HCT116 (cell line): ENCODE measurements at regions not wholly inside any gene's neighbourhood (a gene's known extent, or its start where the extent isn't known, plus 50 kb on each side); places are given as distances from the start of the nearest gene placed in this dataset.

Experiments used
- ATAC-seq: fragments of 200-7000 bp; cut with Tn5 transposase; 2 replicates; pipeline ENCODE4 v1.9.1; 2020; ENCODE audit warnings: mild to moderate bottlenecking, moderate library complexity
- BruUV-seq: library from RNA; stranded (reverse); fragments of 400-500 nt; replicated peaks from 2 replicates; lab custom pipeline; 2021; lab: Mats Ljungman, UMichigan
- CTCF ChIA-PET: fragments of 300-600 bp; sonication (Branson Sonifier 250); formaldehyde crosslinking; loops from one replicate; lab custom pipeline; 2021; ENCODE audit warnings: antibody characterized with exemption; lab: Charles Lee
- POLR2A ChIA-PET: fragments of 300-600, 350-600 bp; sonication (Branson Sonifier 250); formaldehyde crosslinking; loops from one replicate; lab custom pipeline; 2021; ENCODE audit warnings: antibody characterized with exemption; lab: Charles Lee
- RAD21 ChIA-PET, 2 experiments: fragments of 300-600 bp; sonication (Branson Sonifier 250); formaldehyde crosslinking; loops; one replicate each; lab custom pipeline; 2023; ENCODE audit warnings: low total read pairs in 2 of 2; ENCODE audit not compliant: uncharacterized antibody in 2 of 2, unreplicated experiment in 2 of 2, low non-redundant PET in 1 of 2; lab: Charles Lee
- DNase-seq: peaks from one replicate; pipeline ENCODE4 v3.0.0-alpha.2; 2010; ENCODE audit warnings: low read depth, low spot score
- H2AFZ ChIP-seq: fragments of 200-600 bp; shearing (Covaris generic), sonication (generic); 2 replicates; pipeline ENCODE4 v1.6.1; 2017; ENCODE audit warnings: low read depth, mixed run types, mixed read lengths, antibody characterized with exemption, low read length; ENCODE audit not compliant: poor library complexity, severe bottlenecking
- H3K27ac ChIP-seq: 2 replicates; pipeline ENCODE4 v1.5.1; 2012; ENCODE audit warnings: low read depth, low read length
- H3K27me3 ChIP-seq: fragments of 200-600 bp; sonication (generic); 2 replicates; pipeline ENCODE4 v1.6.1; 2016; ENCODE audit warnings: mixed run types, low read length, mixed read lengths; ENCODE audit not compliant: insufficient read depth
- H3K36me3 ChIP-seq, 2 experiments: fragments of 200-500 bp in 1 of 2; fragments of 200-600 bp in 1 of 2; sonication (Bioruptor generic) in 1 of 2; sonication (generic) in 1 of 2; 2 replicates each; pipeline versions ENCODE4 v1.5.1 to v1.6.1; 2014 to 2016; ENCODE audit warnings: low read length in 2 of 2, inconsistent platforms in 1 of 2, mixed read lengths in 1 of 2, mixed run types in 1 of 2; ENCODE audit not compliant: insufficient read depth in 2 of 2, control insufficient read depth in 1 of 2
- H3K4me1 ChIP-seq, 2 experiments: fragments of 200-600 bp in 1 of 2; sonication (generic) in 1 of 2; 2 replicates each; pipeline versions ENCODE4 v1.5.1 to v1.6.1; 2012 to 2017; ENCODE audit warnings: low read length in 2 of 2, inconsistent platforms in 1 of 2, mild to moderate bottlenecking in 1 of 2, mixed read lengths in 1 of 2, mixed run types in 1 of 2, moderate library complexity in 1 of 2; ENCODE audit not compliant: insufficient read depth in 2 of 2, control insufficient read depth in 1 of 2
- H3K4me2 ChIP-seq: fragments of 200-600 bp; sonication (generic); 2 replicates; pipeline ENCODE4 v1.6.1; 2017; ENCODE audit warnings: mixed run types, low read length, mixed read lengths
- H3K4me3 ChIP-seq, 2 experiments: fragments of 200-600 bp in 1 of 2; sonication (generic) in 1 of 2; replicated peaks in 1 of 2; 2 replicates each; pipeline ENCODE4 v1.5.1; 2011 to 2016; ENCODE audit warnings: low read length in 2 of 2, control low read depth in 1 of 2, low read depth in 1 of 2, mild to moderate bottlenecking in 1 of 2, mixed read lengths in 1 of 2, mixed run types in 1 of 2
- H3K79me2 ChIP-seq: fragments of 200-600 bp; sonication (generic); 2 replicates; pipeline ENCODE4 v1.6.1; 2017; ENCODE audit warnings: mild to moderate bottlenecking, mixed run types, low read length, moderate library complexity, mixed read lengths; ENCODE audit not compliant: insufficient read depth
- H3K9ac ChIP-seq: fragments of 200-600 bp; sonication (generic); 2 replicates; pipeline ENCODE4 v1.6.1; 2016; ENCODE audit warnings: low read length, mixed read lengths
- H3K9me2 ChIP-seq: fragments of 200-600 bp; sonication (generic), shearing (Covaris generic); 2 replicates; pipeline ENCODE4 v1.6.1; 2017; ENCODE audit warnings: mixed run types, mild to moderate bottlenecking, moderate library complexity; ENCODE audit not compliant: insufficient read depth
- H3K9me3 ChIP-seq, 2 experiments: fragments of 200-500 bp in 1 of 2; fragments of 200-600 bp in 1 of 2; sonication (Bioruptor generic) in 1 of 2; sonication (generic) in 1 of 2; 2 replicates each; pipeline ENCODE4 v1.6.1; 2014 to 2017; ENCODE audit warnings: low read length in 2 of 2, mixed read lengths in 2 of 2, inconsistent platforms in 1 of 2, low read depth in 1 of 2, mild to moderate bottlenecking in 1 of 2, mixed run types in 1 of 2, moderate library complexity in 1 of 2; ENCODE audit not compliant: control insufficient read depth in 1 of 2, insufficient read depth in 1 of 2
- H4K20me1 ChIP-seq: fragments of 200-600 bp; sonication (generic), shearing (Covaris generic); 2 replicates; pipeline ENCODE4 v1.6.1; 2017; ENCODE audit warnings: mixed run types, mild to moderate bottlenecking, moderate library complexity; ENCODE audit not compliant: insufficient read depth
- ATF3 ChIP-seq: IDR thresholded peaks from 2 replicates; pipeline ENCODE4 v1.6.1; 2012
- CBX3 ChIP-seq: IDR thresholded peaks from 2 replicates; pipeline ENCODE4 v1.6.1; 2012; ENCODE audit warnings: low read depth
- CEBPB ChIP-seq: IDR thresholded peaks from 2 replicates; pipeline ENCODE4 v1.6.1; 2012; ENCODE audit warnings: low read depth
- CTCF ChIP-seq, 3 experiments: fragments of 200-600 bp in 1 of 3; sonication (generic) in 1 of 3; IDR thresholded peaks in 2 of 3; conservative IDR thresholded peaks in 1 of 3; 2 replicates each; pipeline ENCODE4 v1.5.1; 2012 to 2017; ENCODE audit warnings: low read depth in 2 of 3, low read length in 2 of 3, antibody characterized with exemption in 1 of 3, borderline replicate concordance in 1 of 3, control low read depth in 1 of 3, mild to moderate bottlenecking in 1 of 3, mixed read lengths in 1 of 3, mixed run types in 1 of 3, moderate library complexity in 1 of 3; ENCODE audit not compliant: insufficient read depth in 1 of 3
- EGR1 ChIP-seq: IDR thresholded peaks from 2 replicates; pipeline ENCODE4 v1.6.1; 2012; ENCODE audit warnings: low read depth
- ELF1 ChIP-seq: IDR thresholded peaks from 2 replicates; pipeline ENCODE4 v1.6.1; 2012; ENCODE audit warnings: low read depth, borderline replicate concordance
- EZH2 ChIP-seq: fragments of 200-600 bp; sonication (generic); IDR thresholded peaks from 2 replicates; pipeline ENCODE4 v1.6.1; 2017; ENCODE audit warnings: antibody characterized with exemption, mixed run types
- EZH2phosphoT487 ChIP-seq: fragments of 200-600 bp; IDR thresholded peaks from 2 replicates; pipeline ENCODE4 v1.6.1; 2018; ENCODE audit warnings: antibody characterized with exemption, borderline replicate concordance
- FOSL1 ChIP-seq: IDR thresholded peaks from 2 replicates; pipeline ENCODE4 v1.6.1; 2012; ENCODE audit warnings: low read depth
- JUND ChIP-seq: IDR thresholded peaks from 2 replicates; pipeline ENCODE4 v1.6.1; 2012
- POLR2A ChIP-seq: IDR thresholded peaks from 2 replicates; pipeline ENCODE4 v1.7.0; 2011; ENCODE audit warnings: borderline replicate concordance; ENCODE audit not compliant: insufficient read depth, insufficient read length; ENCODE audit errors: extremely low read depth
- RAD21 ChIP-seq: IDR thresholded peaks from 2 replicates; pipeline ENCODE4 v1.6.1; 2012; ENCODE audit warnings: low read depth, mild to moderate bottlenecking
- REST ChIP-seq: IDR thresholded peaks from 2 replicates; pipeline ENCODE4 v1.6.1; 2012; ENCODE audit warnings: low read depth
- SIN3A ChIP-seq: IDR thresholded peaks from 2 replicates; pipeline ENCODE4 v1.6.1; 2012; ENCODE audit warnings: low read depth
- TCF7L2 ChIP-seq: IDR thresholded peaks from 2 replicates; pipeline ENCODE4 v1.7.0; 2011; ENCODE audit warnings: borderline replicate concordance, inconsistent platforms; ENCODE audit not compliant: insufficient read depth, insufficient read length; ENCODE audit errors: extremely low read depth
- YY1 ChIP-seq: IDR thresholded peaks from 2 replicates; pipeline ENCODE4 v1.6.1; 2011; ENCODE audit warnings: low read length, low read depth, moderate library complexity, mild to moderate bottlenecking; ENCODE audit not compliant: insufficient replicate concordance; ENCODE audit errors: extremely low read depth
- ZBTB33 ChIP-seq: IDR thresholded peaks from 2 replicates; pipeline ENCODE4 v1.6.1; 2011; ENCODE audit warnings: mild to moderate bottlenecking, low read length, moderate library complexity; ENCODE audit not compliant: insufficient replicate concordance; ENCODE audit errors: extremely low read depth
- ZFX ChIP-seq: fragments of 450-650 bp; IDR thresholded peaks from 2 replicates; pipeline ENCODE4 v1.6.1; 2017
- ZNF274 ChIP-seq: fragments of 200-500 bp; sonication (Bioruptor generic); IDR thresholded peaks from 2 replicates; pipeline ENCODE4 v1.6.1; 2014; ENCODE audit warnings: mild to moderate bottlenecking, low read depth, low read length, inconsistent platforms
- intact Hi-C: fragments of 100-400 bp; cut with micrococcal nuclease; formaldehyde crosslinking; loops from 2 replicates; pipeline ENCODE4 v1.10.0; 2022

- ChIA-PET CTCF (interaction anchor here (2.4 kb wide), 1 partner anchor 136 kb away, joined by 6 read pairs; no protein-coding TSS in a partner anchor), POLR2A (no interaction called here), RAD21 (no interaction called here)
- H4K20me1 ChIP-seq, result no peaks in the 10 kb centered on the region
- no peaks in the 10 kb centered on the region for H3K79me2 ChIP-seq
- TF ChIP-seq FOSL1, result no peak
- no peak for TF ChIP-seq CBX3
- no peak for TF ChIP-seq ZNF274
- no peak for TF ChIP-seq EZH2
- no peak for TF ChIP-seq CEBPB
- TF ChIP-seq POLR2A, result no peak
- no peak for TF ChIP-seq ATF3
- TF ChIP-seq ELF1, result no peak
- TF ChIP-seq YY1, result no peak
- TF ChIP-seq RAD21, result no peak
- TF ChIP-seq TCF7L2, result no peak
- TF ChIP-seq ZBTB33, result no peak
- no peak for TF ChIP-seq ZFX
- TF ChIP-seq CTCF (IDR thresholded peaks at IDR 0.05 in 2 of 3, conservative IDR thresholded peaks at IDR 0.05 in 1 of 3; ENCODE audit: borderline replicate concordance in 1 of 3, insufficient read depth in 1 of 3, low read depth in 2 of 3, low read length in 2 of 3), result no peak
- TF ChIP-seq EGR1, result no peak
- TF ChIP-seq JUND, result no peak
- TF ChIP-seq SIN3A, result no peak
- no peak for TF ChIP-seq EZH2phosphoT487
- no peak for TF ChIP-seq REST
- H3K9me2 ChIP-seq, result no peaks in the 10 kb centered on the region
- H3K4me1 ChIP-seq, result no peaks in the 10 kb centered on the region
- H2AFZ ChIP-seq, result no peak overlapping the region
- no TSS peak for BruUV-seq
- no peak overlapping the region for H3K27ac ChIP-seq
- H3K9me3 ChIP-seq, result 0 out of 4 replicates have a peak, but pooled peaks cover 0 to 3% of the 10 kb centered on the region in 2 experiments
- no peak for DNase-seq
- H3K4me3 ChIP-seq, result no peak overlapping the region
- intact Hi-C loops, result no loop called here
- no peak overlapping the region for H3K9ac ChIP-seq
- ATAC-seq, result no peak
- H3K4me2 ChIP-seq, result no peak overlapping the region
- H3K27me3 ChIP-seq, result no peaks in the 10 kb centered on the region
- H3K36me3 ChIP-seq, result no peaks in the 10 kb centered on the region
Measured at GRCh38 chr18:7174344-7175095, 56.4 kb upstream of the LRRC30 start.
